IMR-90 (cell line): ENCODE measurements at regions not wholly inside any gene's neighbourhood (a gene's known extent, or its start where the extent isn't known, plus 50 kb on each side); places are given as distances from the start of the nearest gene placed in this dataset.

Source experiments
- BHLHE40 ChIP-seq: fragments of 150-350 bp; IDR thresholded peaks from 2 replicates; pipeline ENCODE4 v1.6.1; 2016; ENCODE audit warnings: mild to moderate bottlenecking, low read depth, low read length
- CEBPB ChIP-seq: IDR thresholded peaks from 2 replicates; pipeline ENCODE4 v1.6.1; 2012; ENCODE audit warnings: low read depth, low read length, improper control_type of control experiment
- FOS ChIP-seq: fragments of 150-350 bp; IDR thresholded peaks from 2 replicates; pipeline ENCODE4 v1.6.1; 2016; ENCODE audit warnings: low read depth, low read length
- POLR2A ChIP-seq: IDR thresholded peaks from 2 replicates; pipeline ENCODE4 v1.6.1; 2012; ENCODE audit warnings: mild to moderate bottlenecking, low read depth, low read length
- RAD21 ChIP-seq: IDR thresholded peaks from 2 replicates; pipeline ENCODE4 v1.6.1; 2012; ENCODE audit warnings: low read length, improper control_type of control experiment
- RFX5 ChIP-seq: IDR thresholded peaks from 2 replicates; pipeline ENCODE4 v1.8.0; 2012; ENCODE audit warnings: low read depth, mild to moderate bottlenecking, low read length, moderate library complexity
- SMC3 ChIP-seq: fragments of 150-350 bp; IDR thresholded peaks from 2 replicates; pipeline ENCODE4 v1.6.1; 2016; ENCODE audit warnings: low read depth, mild to moderate bottlenecking, antibody characterized with exemption, low read length, moderate library complexity
- TF ChIP-seq, protein P1 (sequence below): conservative IDR thresholded peaks from 2 replicates; pipeline ENCODE4 v1.5.1; 2012; ENCODE audit warnings: mild to moderate bottlenecking, low read depth, low read length, improper control_type of control experiment
- TF ChIP-seq, protein P2 (sequence below): fragments of 150-350 bp; IDR thresholded peaks from 2 replicates; pipeline ENCODE4 v1.6.1; 2016; ENCODE audit warnings: low read depth, mild to moderate bottlenecking, low read length, moderate library complexity, borderline replicate concordance

DNA sequence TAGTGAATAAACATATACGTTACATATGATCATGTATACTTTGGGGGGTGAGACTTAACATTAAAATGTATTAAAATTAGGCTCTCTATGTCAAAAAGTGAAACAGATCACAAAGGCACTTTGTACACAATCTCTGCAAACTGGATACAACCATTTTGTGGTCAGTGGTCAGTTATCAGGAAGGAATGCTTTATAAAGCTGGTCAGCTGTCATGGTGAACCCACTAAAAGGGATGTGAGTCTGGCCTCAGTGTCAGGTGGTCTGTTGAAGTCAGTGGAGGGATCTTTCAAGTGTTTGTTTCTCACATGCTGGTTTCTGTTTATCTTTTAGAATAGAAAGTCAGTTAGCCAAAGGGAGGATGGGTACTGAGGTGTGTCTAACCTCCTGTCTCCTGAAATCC, 875.5 kb upstream of the INTU start:
- no peak for TF ChIP-seq POLR2A
- TF ChIP-seq, protein P1, sequence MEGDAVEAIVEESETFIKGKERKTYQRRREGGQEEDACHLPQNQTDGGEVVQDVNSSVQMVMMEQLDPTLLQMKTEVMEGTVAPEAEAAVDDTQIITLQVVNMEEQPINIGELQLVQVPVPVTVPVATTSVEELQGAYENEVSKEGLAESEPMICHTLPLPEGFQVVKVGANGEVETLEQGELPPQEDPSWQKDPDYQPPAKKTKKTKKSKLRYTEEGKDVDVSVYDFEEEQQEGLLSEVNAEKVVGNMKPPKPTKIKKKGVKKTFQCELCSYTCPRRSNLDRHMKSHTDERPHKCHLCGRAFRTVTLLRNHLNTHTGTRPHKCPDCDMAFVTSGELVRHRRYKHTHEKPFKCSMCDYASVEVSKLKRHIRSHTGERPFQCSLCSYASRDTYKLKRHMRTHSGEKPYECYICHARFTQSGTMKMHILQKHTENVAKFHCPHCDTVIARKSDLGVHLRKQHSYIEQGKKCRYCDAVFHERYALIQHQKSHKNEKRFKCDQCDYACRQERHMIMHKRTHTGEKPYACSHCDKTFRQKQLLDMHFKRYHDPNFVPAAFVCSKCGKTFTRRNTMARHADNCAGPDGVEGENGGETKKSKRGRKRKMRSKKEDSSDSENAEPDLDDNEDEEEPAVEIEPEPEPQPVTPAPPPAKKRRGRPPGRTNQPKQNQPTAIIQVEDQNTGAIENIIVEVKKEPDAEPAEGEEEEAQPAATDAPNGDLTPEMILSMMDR, result no peak
- TF ChIP-seq SMC3, result no peak
- no peak for TF ChIP-seq RFX5
- TF ChIP-seq RAD21, result no peak
- TF ChIP-seq, protein P2, sequence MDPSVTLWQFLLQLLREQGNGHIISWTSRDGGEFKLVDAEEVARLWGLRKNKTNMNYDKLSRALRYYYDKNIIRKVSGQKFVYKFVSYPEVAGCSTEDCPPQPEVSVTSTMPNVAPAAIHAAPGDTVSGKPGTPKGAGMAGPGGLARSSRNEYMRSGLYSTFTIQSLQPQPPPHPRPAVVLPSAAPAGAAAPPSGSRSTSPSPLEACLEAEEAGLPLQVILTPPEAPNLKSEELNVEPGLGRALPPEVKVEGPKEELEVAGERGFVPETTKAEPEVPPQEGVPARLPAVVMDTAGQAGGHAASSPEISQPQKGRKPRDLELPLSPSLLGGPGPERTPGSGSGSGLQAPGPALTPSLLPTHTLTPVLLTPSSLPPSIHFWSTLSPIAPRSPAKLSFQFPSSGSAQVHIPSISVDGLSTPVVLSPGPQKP, result no peak
- TF ChIP-seq BHLHE40, result no peak
- TF ChIP-seq FOS, result no peak
- no peak for TF ChIP-seq CEBPB
